ENCODE measurements at regions not wholly inside any gene's neighbourhood (a gene's known extent, or its start where the extent isn't known, plus 50 kb on each side); places are given as distances from the start of the nearest gene placed in this dataset.

DNA sequence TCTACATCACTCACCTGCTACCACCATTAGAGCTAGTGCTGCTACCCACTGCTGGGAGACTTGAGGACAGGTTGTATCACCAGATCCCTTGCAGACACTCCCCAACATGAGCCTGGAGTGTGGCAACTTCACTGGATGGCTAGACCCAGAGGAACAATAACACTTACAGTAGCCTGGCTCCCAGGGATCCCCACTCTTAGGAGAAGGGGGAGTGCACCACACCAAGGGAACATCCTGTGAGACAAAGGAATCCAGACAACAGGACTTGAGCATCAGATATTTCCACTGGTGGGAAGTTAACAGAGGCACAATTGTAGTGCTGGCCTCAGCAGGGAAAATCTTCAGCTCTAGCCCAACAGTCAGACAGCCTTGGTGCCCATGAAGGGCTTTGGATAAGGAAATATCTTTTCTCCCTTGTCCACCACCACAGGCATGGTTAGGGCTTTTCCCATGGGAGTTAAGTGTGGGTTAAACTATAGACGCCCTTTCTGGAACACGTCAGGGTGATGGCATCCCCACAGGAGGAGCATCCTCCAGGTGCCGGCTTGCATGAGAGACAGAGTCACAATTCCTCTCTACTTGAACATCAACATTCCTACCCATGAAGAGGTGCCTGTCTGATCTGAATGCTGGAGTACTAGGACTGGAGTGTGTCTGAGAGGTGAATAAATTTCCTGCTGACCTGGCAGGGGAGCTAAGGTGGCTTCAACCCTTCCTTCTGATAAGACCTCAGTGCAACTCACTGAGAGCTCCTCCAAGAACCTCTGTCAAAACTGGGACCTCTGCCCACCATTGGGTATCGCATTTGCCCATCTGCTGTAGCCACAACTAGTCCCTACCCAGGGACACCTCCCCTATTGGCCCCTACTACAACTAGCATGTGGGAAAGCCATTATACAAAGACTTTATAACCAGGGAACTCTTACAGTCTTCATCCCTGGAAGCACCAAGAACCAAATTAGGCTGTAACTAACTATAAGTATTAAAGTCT is 55.4 kb upstream of the SIRPG start:
- in situ Hi-C loops (cut with HindIII; ENCODE audit: low pct_unique_long_range_greater_than_20kb, low sequenced_read_pairs), result no loop called here
- DNase-seq (ENCODE audit: low read depth, low spot score), result no peak

DNA sequence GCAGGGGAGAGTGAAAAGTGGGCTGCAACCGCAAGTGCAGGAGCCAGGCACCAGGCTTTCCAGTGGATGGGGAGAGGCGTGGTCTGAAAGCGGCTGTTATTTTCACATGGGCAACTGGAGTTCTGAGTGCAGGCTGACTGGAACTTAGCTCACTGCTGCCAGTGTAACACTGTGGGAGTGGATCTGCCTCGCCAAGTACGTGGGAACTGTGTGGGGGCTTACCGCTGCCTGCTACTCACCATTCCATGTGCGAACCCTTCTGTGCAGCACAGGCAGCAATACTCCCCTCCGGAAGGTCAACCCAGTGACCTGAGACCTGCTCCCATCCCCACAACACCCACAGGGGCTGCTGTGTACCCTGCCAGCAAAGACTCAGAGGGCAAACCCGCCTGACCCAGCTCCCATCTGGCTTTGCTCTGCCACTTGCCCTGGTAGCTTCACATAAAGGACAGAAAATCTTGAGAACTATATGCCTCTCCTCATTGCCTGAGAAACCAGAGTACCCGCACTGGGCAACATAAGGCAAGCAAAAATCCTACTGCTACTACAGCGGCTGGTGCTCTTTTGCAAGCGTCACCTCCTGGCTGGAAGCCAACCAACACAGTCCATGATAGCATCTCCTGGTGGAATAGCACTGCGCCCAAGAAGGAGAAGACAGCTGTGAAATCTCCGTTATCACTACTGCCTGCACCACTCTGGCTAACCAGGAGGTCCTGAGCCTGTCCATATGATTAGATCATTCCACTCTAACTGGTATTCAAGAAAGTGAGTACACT is 54.4 kb upstream of the SIRPG start:
- in situ Hi-C loops (cut with HindIII; ENCODE audit: low pct_unique_long_range_greater_than_20kb, low sequenced_read_pairs), result no loop called here
- DNase-seq (ENCODE audit: low read depth, low spot score), result no peak

DNA sequence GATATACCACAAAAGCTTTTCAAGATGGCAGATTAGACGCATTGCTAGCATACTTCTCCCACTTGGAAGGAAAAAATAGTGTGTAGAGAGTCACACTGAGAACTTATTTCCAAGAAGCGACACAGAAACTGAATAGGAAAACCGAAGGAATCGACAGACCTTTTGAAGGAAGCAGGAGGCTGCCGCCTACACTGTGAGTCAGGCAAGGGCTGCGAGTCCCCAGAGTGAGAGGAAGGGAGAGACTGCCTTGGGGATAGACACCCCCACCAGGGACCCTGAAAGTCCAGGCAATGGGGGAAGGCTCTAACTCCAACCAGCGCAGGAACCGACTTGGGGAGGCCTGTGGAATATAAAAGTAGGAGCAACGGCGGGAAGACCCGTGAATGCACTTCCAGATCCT is 53.7 kb upstream of the SIRPG start:
- DNase-seq (ENCODE audit: low read depth, low spot score), result no peak
- in situ Hi-C loops (cut with HindIII; ENCODE audit: low pct_unique_long_range_greater_than_20kb, low sequenced_read_pairs), result no loop called here

DNA sequence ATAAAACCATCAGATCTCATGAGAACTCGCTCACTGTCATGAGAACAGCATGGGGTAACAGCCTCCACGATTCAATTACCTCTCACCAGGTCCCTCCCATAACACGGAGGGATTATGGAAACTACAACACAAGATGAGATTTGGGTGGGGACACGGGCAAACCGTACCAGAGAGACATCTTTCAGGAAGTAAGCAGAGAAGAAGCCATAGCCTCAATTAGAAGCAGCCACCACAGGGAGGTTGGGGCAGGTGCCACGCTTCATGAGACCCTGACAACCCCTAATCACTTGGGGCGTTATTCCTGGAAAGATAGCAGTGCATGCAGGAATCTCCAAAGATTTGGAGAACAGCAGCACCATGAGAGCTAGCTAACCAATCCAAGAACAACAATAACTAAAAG is 52.9 kb upstream of the SIRPG start:
- no peak for DNase-seq (ENCODE audit: low read depth, low spot score)
- in situ Hi-C loops (cut with HindIII; ENCODE audit: low pct_unique_long_range_greater_than_20kb, low sequenced_read_pairs), result no loop called here

DNA sequence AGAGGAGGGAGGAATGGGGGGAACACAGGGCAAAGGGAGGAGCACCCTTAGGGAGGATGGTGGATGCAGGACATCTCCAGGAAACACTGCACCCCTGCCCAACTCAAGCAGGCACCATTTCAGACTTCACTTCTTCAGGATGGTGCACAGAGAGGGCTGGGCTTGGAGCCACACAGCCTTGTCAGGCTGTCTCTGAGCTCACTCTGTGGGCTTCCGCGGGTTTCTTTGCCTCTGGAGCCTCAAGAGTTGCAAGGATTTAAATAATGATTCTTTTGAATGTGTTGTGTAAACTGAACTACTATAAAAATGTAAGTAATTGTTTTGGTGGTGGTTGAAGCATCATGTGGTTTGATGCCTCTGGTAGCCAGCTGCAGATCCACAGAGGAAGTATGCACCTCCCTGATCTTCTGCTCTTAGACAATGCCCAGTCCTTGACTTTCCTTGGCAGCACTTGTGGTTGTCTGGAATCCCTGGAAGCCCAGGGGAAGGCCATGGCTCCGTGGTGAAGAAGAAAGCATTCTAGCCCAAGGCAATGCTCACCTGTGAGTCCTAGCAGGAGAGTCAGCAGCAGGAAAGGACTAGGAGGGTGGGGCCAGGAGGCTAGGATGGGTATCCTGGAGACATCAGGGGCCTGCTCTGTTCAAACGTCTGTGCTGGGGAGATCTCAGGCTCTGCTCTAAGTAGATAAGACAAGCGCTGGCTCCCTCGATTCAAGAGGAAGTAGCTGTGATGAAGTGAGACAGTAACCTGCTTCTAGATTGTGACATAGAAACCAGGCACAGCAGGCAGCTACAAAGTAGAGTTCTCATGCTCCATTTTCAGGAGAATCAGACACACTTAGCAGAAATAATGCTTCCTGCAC is 50.2 kb upstream of the SIRPG start:
- DNase-seq (ENCODE audit: low read depth, low spot score), result no peak
- in situ Hi-C loops (cut with HindIII; ENCODE audit: low pct_unique_long_range_greater_than_20kb, low sequenced_read_pairs), result no loop called here

Measured in SK-MEL-5 (cell line).